Prostate gland (tissue), 2 donors: ENCODE measurements at regions not wholly inside any gene's neighbourhood (a gene's known extent, or its start where the extent isn't known, plus 50 kb on each side); places are given as distances from the start of the nearest gene placed in this dataset.

Experiments used
- POLR2A ChIP-seq: fragments of 450-650 bp; IDR thresholded peaks from one replicate; pipeline ENCODE4 v1.6.1; 2016; ENCODE audit warnings: antibody characterized with exemption, mild to moderate bottlenecking
- POLR2AphosphoS5 ChIP-seq: sonication (generic); formaldehyde crosslinking; IDR thresholded peaks from one replicate; pipeline ENCODE4 v1.6.1; 2017; ENCODE audit warnings: antibody characterized with exemption
- TF ChIP-seq, protein P1 (sequence below), 4 experiments: fragments of 200-600 bp in 2 of 4; fragments of 450-650 bp in 2 of 4; sonication (generic) in 2 of 4; IDR thresholded peaks; 1 replicate in 3 of 4; 2 replicates in 1 of 4; pipeline ENCODE4 v1.5.1; 2016 to 2019; ENCODE audit warnings: antibody characterized with exemption in 4 of 4, mild to moderate bottlenecking in 2 of 4, moderate library complexity in 2 of 4

DNA sequence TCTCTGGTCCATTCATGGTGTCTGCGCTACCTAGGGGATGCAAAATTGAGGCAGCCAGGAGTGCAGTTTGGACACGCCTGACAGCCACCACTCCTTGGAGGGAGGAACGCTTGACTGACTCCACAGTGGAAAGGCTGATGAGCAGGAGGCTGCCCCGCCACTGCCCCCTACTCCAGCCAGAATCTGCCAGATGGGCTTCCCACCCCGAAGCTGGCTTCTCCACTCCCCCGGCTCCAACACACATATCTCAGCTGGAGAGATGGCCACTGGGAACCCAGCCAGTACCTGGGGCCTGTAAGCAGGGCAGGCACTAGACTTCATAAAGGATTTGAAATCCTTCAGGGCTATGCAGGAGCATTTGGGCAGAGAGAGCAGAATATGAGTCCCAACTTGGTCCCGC is 51.4 kb upstream of the BLCAP start:
- no peak for TF ChIP-seq POLR2A
- TF ChIP-seq, protein P1, sequence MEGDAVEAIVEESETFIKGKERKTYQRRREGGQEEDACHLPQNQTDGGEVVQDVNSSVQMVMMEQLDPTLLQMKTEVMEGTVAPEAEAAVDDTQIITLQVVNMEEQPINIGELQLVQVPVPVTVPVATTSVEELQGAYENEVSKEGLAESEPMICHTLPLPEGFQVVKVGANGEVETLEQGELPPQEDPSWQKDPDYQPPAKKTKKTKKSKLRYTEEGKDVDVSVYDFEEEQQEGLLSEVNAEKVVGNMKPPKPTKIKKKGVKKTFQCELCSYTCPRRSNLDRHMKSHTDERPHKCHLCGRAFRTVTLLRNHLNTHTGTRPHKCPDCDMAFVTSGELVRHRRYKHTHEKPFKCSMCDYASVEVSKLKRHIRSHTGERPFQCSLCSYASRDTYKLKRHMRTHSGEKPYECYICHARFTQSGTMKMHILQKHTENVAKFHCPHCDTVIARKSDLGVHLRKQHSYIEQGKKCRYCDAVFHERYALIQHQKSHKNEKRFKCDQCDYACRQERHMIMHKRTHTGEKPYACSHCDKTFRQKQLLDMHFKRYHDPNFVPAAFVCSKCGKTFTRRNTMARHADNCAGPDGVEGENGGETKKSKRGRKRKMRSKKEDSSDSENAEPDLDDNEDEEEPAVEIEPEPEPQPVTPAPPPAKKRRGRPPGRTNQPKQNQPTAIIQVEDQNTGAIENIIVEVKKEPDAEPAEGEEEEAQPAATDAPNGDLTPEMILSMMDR (IDR thresholded peaks at IDR 0.05), result no peak
- TF ChIP-seq POLR2AphosphoS5, result no peak
